ENCODE measurements at regions not wholly inside any gene's neighbourhood (a gene's known extent, or its start where the extent isn't known, plus 50 kb on each side); places are given as distances from the start of the nearest gene placed in this dataset.
"Not testable (repeated sequence)": the region's sequence is repeated elsewhere in the genome, so short reads cannot be mapped to it uniquely, and the experiment has no call there.

- no peak overlapping the region for H3K27ac Mint-ChIP-seq
- H3K4me3 Mint-ChIP-seq = no peak overlapping the region
- DNase-seq (no peak), ATAC-seq (no peak)
- peaks cover 8 to 15% of the 10 kb centered on the region in 2 donors for H3K9me3 Mint-ChIP-seq
- no peak overlapping the region for H3K4me3 ChIP-seq (ENCODE audit: low read length)
- H3K27me3 ChIP-seq (ENCODE audit: control insufficient read depth, insufficient read depth, low read length) = no peaks in the 10 kb centered on the region
- WGBS (ENCODE audit: insufficient coverage) = no CpG with 5 or more reads among the region's 1 CpG
- intact Hi-C loops (cut with micrococcal nuclease) = no loop called here
- TF ChIP-seq CTCF (IDR thresholded peaks at IDR 0.05) = no peak
- no peak overlapping the region for H3K27ac ChIP-seq (ENCODE audit: low read length)
- H3K36me3 ChIP-seq (ENCODE audit: control insufficient read depth, insufficient read depth, low read length) = no peaks in the 10 kb centered on the region
- no peaks in the 10 kb centered on the region for H3K4me1 Mint-ChIP-seq
- H3K9me3 ChIP-seq (ENCODE audit: control insufficient read depth, insufficient read depth, low read length) = peaks cover 5% of the 10 kb centered on the region
- no peaks in the 10 kb centered on the region for H3K4me1 ChIP-seq (ENCODE audit: control insufficient read depth, insufficient read depth, low read length)
- peaks cover 17% of the 10 kb centered on the region for H3K36me3 Mint-ChIP-seq
- no peaks in the 10 kb centered on the region for H3K27me3 Mint-ChIP-seq (ENCODE audit: low read depth in 2 of 2)
Measured at GRCh38 chr21:22352088-22352487, 1353.9 kb downstream of the NCAM2 start.

- ATAC-seq (no peak), DNase-seq (no peak)
- Mint-ChIP-seq H3K36me3 (peaks cover 7% of the 10 kb centered on the region), H3K4me3 (no peak overlapping the region), H3K4me1 (no peaks in the 10 kb centered on the region), H3K27ac (no peak overlapping the region), H3K27me3 (ENCODE audit: low read depth in 2 of 2) (no peaks in the 10 kb centered on the region), H3K9me3 (peaks cover 10 to 13% of the 10 kb centered on the region in 2 donors)
- H3K27ac ChIP-seq (ENCODE audit: low read length) = no peak overlapping the region
- no peaks in the 10 kb centered on the region for H3K36me3 ChIP-seq (ENCODE audit: control insufficient read depth, insufficient read depth, low read length)
- no peak overlapping the region for H3K4me3 ChIP-seq (ENCODE audit: low read length)
- WGBS (ENCODE audit: insufficient coverage) = 86% methylated on average over 1 of the region's 1 CpG
- H3K4me1 ChIP-seq (ENCODE audit: control insufficient read depth, insufficient read depth, low read length) = no peaks in the 10 kb centered on the region
- H3K27me3 ChIP-seq (ENCODE audit: control insufficient read depth, insufficient read depth, low read length) = no peaks in the 10 kb centered on the region
- intact Hi-C loops (cut with micrococcal nuclease) = no loop called here
- H3K9me3 ChIP-seq (ENCODE audit: control insufficient read depth, insufficient read depth, low read length) = peaks cover 5% of the 10 kb centered on the region
- no peak for TF ChIP-seq CTCF (IDR thresholded peaks at IDR 0.05)
Measured at GRCh38 chr21:22355949-22356348, 1357.7 kb downstream of the NCAM2 start.

GRCh38 chr21:22356663-22357062, 1358.5 kb downstream of the NCAM2 start:
- no peak overlapping the region for H3K4me3 Mint-ChIP-seq
- no peak overlapping the region for H3K27ac Mint-ChIP-seq

GRCh38 chr21:22359599-22359998, 1361.4 kb downstream of the NCAM2 start:
- H3K36me3 ChIP-seq (ENCODE audit: control insufficient read depth, insufficient read depth, low read length); H3K4me1 Mint-ChIP-seq; H3K4me1 ChIP-seq (ENCODE audit: control insufficient read depth, insufficient read depth, low read length); H3K27ac ChIP-seq (ENCODE audit: low read length); H3K27me3 ChIP-seq (ENCODE audit: control insufficient read depth, insufficient read depth, low read length); H3K36me3 Mint-ChIP-seq; H3K27ac Mint-ChIP-seq; DNase-seq; H3K9me3 Mint-ChIP-seq; H3K9me3 ChIP-seq (ENCODE audit: control insufficient read depth, insufficient read depth, low read length); H3K27me3 Mint-ChIP-seq (ENCODE audit: low read depth in 2 of 2); intact Hi-C loops (cut with micrococcal nuclease); ATAC-seq; H3K4me3 ChIP-seq (ENCODE audit: low read length); H3K4me3 Mint-ChIP-seq: not testable (repeated sequence)
- WGBS (ENCODE audit: insufficient coverage) = 63% methylated on average over 5 of the region's 5 CpGs

More at GRCh38 chr21:22356663-22357062, 1358.5 kb downstream of the NCAM2 start:
- H3K36me3 ChIP-seq (ENCODE audit: control insufficient read depth, insufficient read depth, low read length) = no peaks in the 10 kb centered on the region
- Mint-ChIP-seq H3K27me3 (ENCODE audit: low read depth in 2 of 2) (no peaks in the 10 kb centered on the region), H3K9me3 (peaks cover 10 to 13% of the 10 kb centered on the region in 2 donors), H3K4me1 (no peaks in the 10 kb centered on the region), H3K36me3 (peaks cover 7% of the 10 kb centered on the region)
- H3K9me3 ChIP-seq (ENCODE audit: control insufficient read depth, insufficient read depth, low read length) = peaks cover 5% of the 10 kb centered on the region
- DNase-seq = no peak
- no peaks in the 10 kb centered on the region for H3K27me3 ChIP-seq (ENCODE audit: control insufficient read depth, insufficient read depth, low read length)
- TF ChIP-seq CTCF (IDR thresholded peaks at IDR 0.05) = no peak
- H3K4me3 ChIP-seq (ENCODE audit: low read length) = no peak overlapping the region
- no peak for ATAC-seq
- intact Hi-C loops (cut with micrococcal nuclease) = no loop called here
- no peaks in the 10 kb centered on the region for H3K4me1 ChIP-seq (ENCODE audit: control insufficient read depth, insufficient read depth, low read length)
- 72% methylated on average over 2 of the region's 4 CpGs for WGBS (ENCODE audit: insufficient coverage)
- H3K27ac ChIP-seq (ENCODE audit: low read length) = no peak overlapping the region

All from natural killer cell (primary cell).